GM23338 (cell line): ENCODE measurements at regions not wholly inside any gene's neighbourhood (a gene's known extent, or its start where the extent isn't known, plus 50 kb on each side); places are given as distances from the start of the nearest gene placed in this dataset.

Source experiments
- ATAC-seq: fragments of 200-7000 bp; cut with Tn5 transposase; 3 replicates; pipeline ENCODE4 v1.9.1; 2020
- DNase-seq: peaks from one replicate; pipeline ENCODE4 v3.0.0-alpha.2; 2015; ENCODE audit warnings: low spot score
- H2AFZ ChIP-seq: fragments of 200-600 bp; sonication (generic); 2 replicates; pipeline ENCODE4 v1.8.0; 2016; ENCODE audit warnings: antibody characterized with exemption, mild to moderate bottlenecking, moderate library complexity
- H3F3A ChIP-seq: fragments of 200-600 bp; sonication (generic); replicated peaks from 2 replicates; pipeline ENCODE4 v1.8.0; 2017; ENCODE audit warnings: antibody characterized with exemption, mixed run types, low read depth
- H3K27ac ChIP-seq: fragments of 200-600 bp; sonication (generic); 2 replicates; pipeline ENCODE4 v1.6.1; 2016; ENCODE audit warnings: low read depth
- H3K27me3 ChIP-seq: fragments of 200-600 bp; sonication (generic); 2 replicates; pipeline ENCODE4 v1.8.0; 2016; ENCODE audit warnings: mild to moderate bottlenecking, mixed run types, moderate library complexity; ENCODE audit not compliant: insufficient read depth
- H3K36me3 ChIP-seq: fragments of 200-600 bp; sonication (generic); 2 replicates; pipeline ENCODE4 v1.8.0; 2016; ENCODE audit warnings: mild to moderate bottlenecking; ENCODE audit not compliant: insufficient read depth
- H3K4me1 ChIP-seq: fragments of 200-600 bp; sonication (generic); 2 replicates; pipeline ENCODE4 v1.8.0; 2016; ENCODE audit warnings: mild to moderate bottlenecking, moderate library complexity; ENCODE audit not compliant: insufficient read depth
- H3K4me2 ChIP-seq: fragments of 200-600 bp; sonication (generic); 2 replicates; pipeline ENCODE4 v1.7.1; 2017; ENCODE audit warnings: mixed run types
- H3K4me3 ChIP-seq: fragments of 200-600 bp; sonication (generic); 2 replicates; pipeline ENCODE4 v1.6.1; 2016; ENCODE audit warnings: mixed run types
- H3K79me2 ChIP-seq: fragments of 200-600 bp; sonication (generic); replicated peaks from 2 replicates; pipeline ENCODE4 v1.8.0; 2017; ENCODE audit warnings: mild to moderate bottlenecking; ENCODE audit not compliant: insufficient read depth
- H3K9me2 ChIP-seq: fragments of 200-600 bp; sonication (generic); 2 replicates; pipeline ENCODE4 v1.8.0; 2017; ENCODE audit not compliant: insufficient read depth
- H4K20me1 ChIP-seq: fragments of 200-600 bp; sonication (generic); replicated peaks from 2 replicates; pipeline ENCODE4 v1.8.0; 2017; ENCODE audit warnings: mild to moderate bottlenecking; ENCODE audit not compliant: insufficient read depth
- H3K27ac Mint-ChIP-seq: 2 replicates; pipeline ENCODE4 v1.8.0; 2020; ENCODE audit warnings: inconsistent platforms, mild to moderate bottlenecking, moderate library complexity, mixed read lengths
- H3K27me3 Mint-ChIP-seq: 3 replicates; pipeline ENCODE4 v1.8.0; 2022; ENCODE audit warnings: low read depth, mild to moderate bottlenecking, moderate library complexity, mixed read lengths, inconsistent platforms; ENCODE audit not compliant: insufficient read depth, poor library complexity
- H3K36me3 Mint-ChIP-seq: 3 replicates; pipeline ENCODE4 v1.8.0; 2021; ENCODE audit warnings: low read depth, mild to moderate bottlenecking, inconsistent platforms, moderate library complexity, mixed read lengths
- H3K4me1 Mint-ChIP-seq: 3 replicates; pipeline ENCODE4 v1.8.0; 2020; ENCODE audit warnings: mild to moderate bottlenecking, inconsistent platforms, mixed read lengths
- H3K4me3 Mint-ChIP-seq: 3 replicates; pipeline ENCODE4 v1.8.0; 2021; ENCODE audit warnings: moderate library complexity, mild to moderate bottlenecking, inconsistent platforms, mixed read lengths
- H3K9me3 Mint-ChIP-seq: 3 replicates; pipeline ENCODE4 v1.8.0; 2020; ENCODE audit warnings: moderate library complexity, mild to moderate bottlenecking, inconsistent platforms, mixed read lengths
- CREB1 ChIP-seq: fragments of 250-450 bp; sonication (Bioruptor Pico); IDR thresholded peaks from 2 replicates; pipeline ENCODE4 v1.5.0; 2020; ENCODE audit warnings: low read depth, mild to moderate bottlenecking, moderate library complexity
- EZH2 ChIP-seq: fragments of 200-600 bp; sonication (generic); IDR thresholded peaks from one replicate; pipeline ENCODE4 v1.8.0; 2017; ENCODE audit warnings: antibody characterized with exemption, mild to moderate bottlenecking, low read depth; ENCODE audit not compliant: unreplicated experiment
- EZH2phosphoT487 ChIP-seq: fragments of 200-600 bp; sonication (generic); IDR thresholded peaks from one replicate; pipeline ENCODE4 v1.8.1; 2018; ENCODE audit warnings: antibody characterized with exemption; ENCODE audit not compliant: unreplicated experiment
- JUNB ChIP-seq: IDR thresholded peaks from one replicate; pipeline ENCODE4 v1.6.1; 2016; ENCODE audit warnings: antibody characterized with exemption; ENCODE audit not compliant: unreplicated experiment
- NANOG ChIP-seq: IDR thresholded peaks from 2 replicates; pipeline ENCODE4 v1.6.1; 2016; ENCODE audit warnings: antibody characterized with exemption, borderline replicate concordance
- POLR2AphosphoS5 ChIP-seq: IDR thresholded peaks from 2 replicates; pipeline ENCODE4 v1.6.1; 2016; ENCODE audit warnings: antibody characterized with exemption, low read depth
- STAT1 ChIP-seq: IDR thresholded peaks from one replicate; pipeline ENCODE4 v1.6.1; 2016; ENCODE audit warnings: antibody characterized with exemption; ENCODE audit not compliant: unreplicated experiment
- ZNF114 ChIP-seq: fragments of 250-450 bp; sonication (Bioruptor Pico); IDR thresholded peaks from 2 replicates; pipeline ENCODE4 v1.5.0; 2020; ENCODE audit warnings: mild to moderate bottlenecking, moderate library complexity
- ZNF331 ChIP-seq: fragments of 250-450 bp; sonication (Bioruptor Pico); IDR thresholded peaks from 2 replicates; pipeline ENCODE4 v1.5.0; 2020; ENCODE audit warnings: low read depth, mild to moderate bottlenecking, moderate library complexity
- TF ChIP-seq, protein P1 (sequence below): fragments of 250-450 bp; sonication (Bioruptor Pico); IDR thresholded peaks from 2 replicates; pipeline ENCODE4 v1.5.0; 2020; ENCODE audit warnings: mild to moderate bottlenecking, moderate library complexity
- TF ChIP-seq, protein P2 (sequence below), 2 experiments: fragments of 200-600 bp in 1 of 2; sonication (generic) in 1 of 2; conservative IDR thresholded peaks; 2 replicates each; pipeline versions ENCODE4 v1.5.1 to v1.6.1; 2016 to 2017; ENCODE audit warnings: antibody characterized with exemption in 2 of 2, low read depth in 2 of 2, mild to moderate bottlenecking in 2 of 2, moderate library complexity in 1 of 2
- TF ChIP-seq, protein P3 (sequence below): IDR thresholded peaks from 2 replicates; pipeline ENCODE4 v1.6.1; 2016; ENCODE audit warnings: antibody characterized with exemption
- TF ChIP-seq, protein P4 (sequence below): IDR thresholded peaks from one replicate; pipeline ENCODE4 v1.6.1; 2018; ENCODE audit warnings: antibody characterized with exemption; ENCODE audit not compliant: unreplicated experiment

DNA sequence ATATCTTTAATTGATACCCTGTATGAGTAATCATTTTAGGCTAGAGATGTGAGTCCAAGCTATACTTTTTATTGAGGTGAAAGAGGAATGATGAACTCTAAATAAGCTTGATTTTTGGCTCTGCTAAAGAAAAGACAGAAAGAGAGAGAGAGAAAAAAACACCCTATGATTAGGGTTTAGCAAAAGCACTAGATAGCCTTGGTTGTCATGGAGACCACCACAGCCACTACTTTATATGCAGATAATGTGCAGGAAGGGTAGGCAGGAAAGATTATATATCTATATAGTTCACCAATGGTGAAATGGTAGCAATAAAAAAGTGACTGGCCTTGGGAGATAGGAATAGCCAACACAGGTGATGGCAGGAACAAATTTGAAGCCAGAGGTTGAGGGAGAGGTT, 69.9 kb upstream of the CAMK2D start:
- TF ChIP-seq, protein P1, sequence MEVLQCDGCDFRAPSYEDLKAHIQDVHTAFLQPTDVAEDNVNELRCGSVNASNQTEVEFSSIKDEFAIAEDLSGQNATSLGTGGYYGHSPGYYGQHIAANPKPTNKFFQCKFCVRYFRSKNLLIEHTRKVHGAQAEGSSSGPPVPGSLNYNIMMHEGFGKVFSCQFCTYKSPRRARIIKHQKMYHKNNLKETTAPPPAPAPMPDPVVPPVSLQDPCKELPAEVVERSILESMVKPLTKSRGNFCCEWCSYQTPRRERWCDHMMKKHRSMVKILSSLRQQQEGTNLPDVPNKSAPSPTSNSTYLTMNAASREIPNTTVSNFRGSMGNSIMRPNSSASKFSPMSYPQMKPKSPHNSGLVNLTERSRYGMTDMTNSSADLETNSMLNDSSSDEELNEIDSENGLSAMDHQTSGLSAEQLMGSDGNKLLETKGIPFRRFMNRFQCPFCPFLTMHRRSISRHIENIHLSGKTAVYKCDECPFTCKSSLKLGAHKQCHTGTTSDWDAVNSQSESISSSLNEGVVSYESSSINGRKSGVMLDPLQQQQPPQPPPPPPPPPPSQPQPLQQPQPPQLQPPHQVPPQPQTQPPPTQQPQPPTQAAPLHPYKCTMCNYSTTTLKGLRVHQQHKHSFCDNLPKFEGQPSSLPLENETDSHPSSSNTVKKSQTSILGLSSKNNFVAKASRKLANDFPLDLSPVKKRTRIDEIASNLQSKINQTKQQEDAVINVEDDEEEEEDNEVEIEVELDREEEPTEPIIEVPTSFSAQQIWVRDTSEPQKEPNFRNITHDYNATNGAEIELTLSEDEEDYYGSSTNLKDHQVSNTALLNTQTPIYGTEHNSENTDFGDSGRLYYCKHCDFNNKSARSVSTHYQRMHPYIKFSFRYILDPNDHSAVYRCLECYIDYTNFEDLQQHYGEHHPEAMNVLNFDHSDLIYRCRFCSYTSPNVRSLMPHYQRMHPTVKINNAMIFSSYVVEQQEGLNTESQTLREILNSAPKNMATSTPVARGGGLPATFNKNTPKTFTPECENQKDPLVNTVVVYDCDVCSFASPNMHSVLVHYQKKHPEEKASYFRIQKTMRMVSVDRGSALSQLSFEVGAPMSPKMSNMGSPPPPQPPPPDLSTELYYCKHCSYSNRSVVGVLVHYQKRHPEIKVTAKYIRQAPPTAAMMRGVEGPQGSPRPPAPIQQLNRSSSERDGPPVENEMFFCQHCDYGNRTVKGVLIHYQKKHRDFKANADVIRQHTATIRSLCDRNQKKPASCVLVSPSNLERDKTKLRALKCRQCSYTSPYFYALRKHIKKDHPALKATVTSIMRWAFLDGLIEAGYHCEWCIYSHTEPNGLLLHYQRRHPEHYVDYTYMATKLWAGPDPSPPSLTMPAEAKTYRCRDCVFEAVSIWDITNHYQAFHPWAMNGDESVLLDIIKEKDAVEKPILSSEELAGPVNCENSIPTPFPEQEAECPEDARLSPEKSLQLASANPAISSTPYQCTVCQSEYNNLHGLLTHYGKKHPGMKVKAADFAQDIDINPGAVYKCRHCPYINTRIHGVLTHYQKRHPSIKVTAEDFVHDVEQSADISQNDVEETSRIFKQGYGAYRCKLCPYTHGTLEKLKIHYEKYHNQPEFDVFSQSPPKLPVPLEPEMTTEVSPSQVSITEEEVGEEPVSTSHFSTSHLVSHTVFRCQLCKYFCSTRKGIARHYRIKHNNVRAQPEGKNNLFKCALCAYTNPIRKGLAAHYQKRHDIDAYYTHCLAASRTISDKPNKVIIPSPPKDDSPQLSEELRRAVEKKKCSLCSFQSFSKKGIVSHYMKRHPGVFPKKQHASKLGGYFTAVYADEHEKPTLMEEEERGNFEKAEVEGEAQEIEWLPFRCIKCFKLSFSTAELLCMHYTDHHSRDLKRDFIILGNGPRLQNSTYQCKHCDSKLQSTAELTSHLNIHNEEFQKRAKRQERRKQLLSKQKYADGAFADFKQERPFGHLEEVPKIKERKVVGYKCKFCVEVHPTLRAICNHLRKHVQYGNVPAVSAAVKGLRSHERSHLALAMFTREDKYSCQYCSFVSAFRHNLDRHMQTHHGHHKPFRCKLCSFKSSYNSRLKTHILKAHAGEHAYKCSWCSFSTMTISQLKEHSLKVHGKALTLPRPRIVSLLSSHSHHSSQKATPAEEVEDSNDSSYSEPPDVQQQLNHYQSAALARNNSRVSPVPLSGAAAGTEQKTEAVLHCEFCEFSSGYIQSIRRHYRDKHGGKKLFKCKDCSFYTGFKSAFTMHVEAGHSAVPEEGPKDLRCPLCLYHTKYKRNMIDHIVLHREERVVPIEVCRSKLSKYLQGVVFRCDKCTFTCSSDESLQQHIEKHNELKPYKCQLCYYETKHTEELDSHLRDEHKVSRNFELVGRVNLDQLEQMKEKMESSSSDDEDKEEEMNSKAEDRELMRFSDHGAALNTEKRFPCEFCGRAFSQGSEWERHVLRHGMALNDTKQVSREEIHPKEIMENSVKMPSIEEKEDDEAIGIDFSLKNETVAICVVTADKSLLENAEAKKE (CRISPR knock-in tag), result no peak
- TF ChIP-seq ZNF114 (CRISPR knock-in tag) (no peak), CREB1 (CRISPR knock-in tag) (no peak), POLR2AphosphoS5 (no peak), JUNB (no peak), ZNF331 (no peak), EZH2phosphoT487 (no peak), NANOG (no peak), EZH2 (no peak), STAT1 (no peak)
- TF ChIP-seq, protein P2, sequence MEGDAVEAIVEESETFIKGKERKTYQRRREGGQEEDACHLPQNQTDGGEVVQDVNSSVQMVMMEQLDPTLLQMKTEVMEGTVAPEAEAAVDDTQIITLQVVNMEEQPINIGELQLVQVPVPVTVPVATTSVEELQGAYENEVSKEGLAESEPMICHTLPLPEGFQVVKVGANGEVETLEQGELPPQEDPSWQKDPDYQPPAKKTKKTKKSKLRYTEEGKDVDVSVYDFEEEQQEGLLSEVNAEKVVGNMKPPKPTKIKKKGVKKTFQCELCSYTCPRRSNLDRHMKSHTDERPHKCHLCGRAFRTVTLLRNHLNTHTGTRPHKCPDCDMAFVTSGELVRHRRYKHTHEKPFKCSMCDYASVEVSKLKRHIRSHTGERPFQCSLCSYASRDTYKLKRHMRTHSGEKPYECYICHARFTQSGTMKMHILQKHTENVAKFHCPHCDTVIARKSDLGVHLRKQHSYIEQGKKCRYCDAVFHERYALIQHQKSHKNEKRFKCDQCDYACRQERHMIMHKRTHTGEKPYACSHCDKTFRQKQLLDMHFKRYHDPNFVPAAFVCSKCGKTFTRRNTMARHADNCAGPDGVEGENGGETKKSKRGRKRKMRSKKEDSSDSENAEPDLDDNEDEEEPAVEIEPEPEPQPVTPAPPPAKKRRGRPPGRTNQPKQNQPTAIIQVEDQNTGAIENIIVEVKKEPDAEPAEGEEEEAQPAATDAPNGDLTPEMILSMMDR (conservative IDR thresholded peaks at IDR 0.05; ENCODE audit: low read depth in 2 of 2), result no peak
- TF ChIP-seq, protein P3, sequence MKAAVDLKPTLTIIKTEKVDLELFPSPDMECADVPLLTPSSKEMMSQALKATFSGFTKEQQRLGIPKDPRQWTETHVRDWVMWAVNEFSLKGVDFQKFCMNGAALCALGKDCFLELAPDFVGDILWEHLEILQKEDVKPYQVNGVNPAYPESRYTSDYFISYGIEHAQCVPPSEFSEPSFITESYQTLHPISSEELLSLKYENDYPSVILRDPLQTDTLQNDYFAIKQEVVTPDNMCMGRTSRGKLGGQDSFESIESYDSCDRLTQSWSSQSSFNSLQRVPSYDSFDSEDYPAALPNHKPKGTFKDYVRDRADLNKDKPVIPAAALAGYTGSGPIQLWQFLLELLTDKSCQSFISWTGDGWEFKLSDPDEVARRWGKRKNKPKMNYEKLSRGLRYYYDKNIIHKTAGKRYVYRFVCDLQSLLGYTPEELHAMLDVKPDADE, result no peak
- TF ChIP-seq, protein P4, sequence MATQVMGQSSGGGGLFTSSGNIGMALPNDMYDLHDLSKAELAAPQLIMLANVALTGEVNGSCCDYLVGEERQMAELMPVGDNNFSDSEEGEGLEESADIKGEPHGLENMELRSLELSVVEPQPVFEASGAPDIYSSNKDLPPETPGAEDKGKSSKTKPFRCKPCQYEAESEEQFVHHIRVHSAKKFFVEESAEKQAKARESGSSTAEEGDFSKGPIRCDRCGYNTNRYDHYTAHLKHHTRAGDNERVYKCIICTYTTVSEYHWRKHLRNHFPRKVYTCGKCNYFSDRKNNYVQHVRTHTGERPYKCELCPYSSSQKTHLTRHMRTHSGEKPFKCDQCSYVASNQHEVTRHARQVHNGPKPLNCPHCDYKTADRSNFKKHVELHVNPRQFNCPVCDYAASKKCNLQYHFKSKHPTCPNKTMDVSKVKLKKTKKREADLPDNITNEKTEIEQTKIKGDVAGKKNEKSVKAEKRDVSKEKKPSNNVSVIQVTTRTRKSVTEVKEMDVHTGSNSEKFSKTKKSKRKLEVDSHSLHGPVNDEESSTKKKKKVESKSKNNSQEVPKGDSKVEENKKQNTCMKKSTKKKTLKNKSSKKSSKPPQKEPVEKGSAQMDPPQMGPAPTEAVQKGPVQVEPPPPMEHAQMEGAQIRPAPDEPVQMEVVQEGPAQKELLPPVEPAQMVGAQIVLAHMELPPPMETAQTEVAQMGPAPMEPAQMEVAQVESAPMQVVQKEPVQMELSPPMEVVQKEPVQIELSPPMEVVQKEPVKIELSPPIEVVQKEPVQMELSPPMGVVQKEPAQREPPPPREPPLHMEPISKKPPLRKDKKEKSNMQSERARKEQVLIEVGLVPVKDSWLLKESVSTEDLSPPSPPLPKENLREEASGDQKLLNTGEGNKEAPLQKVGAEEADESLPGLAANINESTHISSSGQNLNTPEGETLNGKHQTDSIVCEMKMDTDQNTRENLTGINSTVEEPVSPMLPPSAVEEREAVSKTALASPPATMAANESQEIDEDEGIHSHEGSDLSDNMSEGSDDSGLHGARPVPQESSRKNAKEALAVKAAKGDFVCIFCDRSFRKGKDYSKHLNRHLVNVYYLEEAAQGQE, result no peak
- H2AFZ ChIP-seq, result no peak overlapping the region
- ATAC-seq, result no peak

More for the DNA sequence above, 69.9 kb upstream of the CAMK2D start:
- no peak overlapping the region for H3K27ac ChIP-seq
- no peak overlapping the region for H3K4me3 Mint-ChIP-seq
- peaks cover 7% of the 10 kb centered on the region; the same call in 2 of the 3 replicates for H3K4me1 Mint-ChIP-seq
- no peaks in the 10 kb centered on the region for H4K20me1 ChIP-seq
- no peaks in the 10 kb centered on the region for H3K9me3 Mint-ChIP-seq
- H3K79me2 ChIP-seq, result no peaks in the 10 kb centered on the region
- H3K9me2 ChIP-seq, result peaks cover 9% of the 10 kb centered on the region; the same call in 1 of the 2 replicates
- no peaks in the 10 kb centered on the region for H3F3A ChIP-seq
- no peak overlapping the region for H3K27ac Mint-ChIP-seq
- no peaks in the 10 kb centered on the region for H3K36me3 Mint-ChIP-seq
- no peaks in the 10 kb centered on the region for H3K27me3 Mint-ChIP-seq
- no peak overlapping the region for H3K4me2 ChIP-seq
- no peak overlapping the region for H3K4me3 ChIP-seq
- H3K27me3 ChIP-seq, result no peaks in the 10 kb centered on the region
- no peaks in the 10 kb centered on the region for H3K36me3 ChIP-seq
- no peaks in the 10 kb centered on the region for H3K4me1 ChIP-seq
- no peak for DNase-seq
